IPS DF 19.7 (cell line): ENCODE measurements at regions not wholly inside any gene's neighbourhood (a gene's known extent, or its start where the extent isn't known, plus 50 kb on each side); places are given as distances from the start of the nearest gene placed in this dataset.

ENCODE experiments used
- DNase-seq: peaks from one replicate; pipeline ENCODE4 v3.0.0-alpha.2; 2013; ENCODE audit warnings: low read depth, low spot score

DNA sequence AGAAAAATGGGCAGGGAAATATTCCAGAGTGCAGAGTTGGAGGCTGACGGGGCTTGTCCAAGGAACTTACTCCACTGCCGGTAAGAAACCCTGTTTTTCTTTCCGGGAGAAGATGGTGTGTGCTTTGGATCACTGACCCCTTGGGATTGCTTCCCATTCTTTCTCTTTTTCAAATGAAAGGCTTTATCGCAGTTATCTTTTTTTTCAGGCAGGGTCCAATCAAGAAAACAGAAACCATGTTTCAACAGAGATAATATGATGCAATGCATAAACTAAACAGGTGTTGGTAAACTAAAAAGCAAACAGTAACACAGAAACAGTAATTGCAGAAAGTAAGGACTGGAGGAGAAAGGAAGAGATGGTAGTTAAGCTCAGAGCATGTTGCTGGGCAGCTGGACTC, 145.1 kb downstream of the LYPLAL1 start:
- DNase-seq = no peak

DNA sequence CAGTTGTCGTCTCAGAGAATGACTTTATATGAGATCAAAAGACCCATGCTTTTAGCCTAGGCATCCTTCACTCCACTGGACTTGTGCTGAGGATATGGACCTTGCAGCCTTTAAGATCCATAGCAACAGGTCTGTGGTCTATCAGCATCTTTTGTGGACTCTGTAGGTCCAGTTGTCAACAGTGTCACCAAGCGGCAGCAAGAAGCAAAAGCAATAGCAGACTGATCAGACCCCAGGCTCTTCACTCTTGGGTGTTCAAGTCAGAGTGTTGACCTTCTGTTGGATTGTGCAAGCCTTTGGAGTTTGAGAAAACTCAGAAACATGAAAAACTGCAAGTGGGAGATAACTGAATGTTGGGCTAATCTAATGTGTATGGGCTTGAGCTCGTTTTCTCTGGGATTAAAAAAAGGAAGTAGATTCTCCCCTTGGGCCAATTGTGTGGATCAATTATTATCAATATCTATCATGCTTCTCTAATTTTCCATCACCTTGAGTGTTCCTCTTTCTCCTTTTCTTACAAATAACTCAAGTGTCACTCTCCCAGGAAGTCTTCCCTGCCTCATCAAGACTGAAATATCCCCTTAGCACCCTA, 144.2 kb downstream of the LYPLAL1 start:
- DNase-seq = peak; percentile 56

DNA sequence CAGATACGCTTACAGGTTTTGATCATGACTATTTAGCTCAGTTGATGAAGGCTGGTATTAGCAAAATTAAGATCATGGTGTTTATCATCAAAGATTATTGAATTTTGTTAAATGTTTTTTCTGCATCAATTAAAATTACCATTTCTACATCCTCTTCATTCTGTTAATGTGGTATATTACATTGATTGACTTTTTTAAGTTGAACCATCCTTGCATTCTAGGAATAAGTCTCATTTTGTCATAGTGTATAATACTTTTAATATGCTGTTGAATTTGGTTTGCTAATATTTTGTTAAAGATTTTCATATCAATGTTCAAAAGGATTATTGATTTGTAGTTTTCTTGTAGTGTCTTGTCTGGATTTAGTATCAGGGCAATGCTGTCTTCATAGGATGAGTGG, 142.4 kb downstream of the LYPLAL1 start:
- DNase-seq = no peak

DNA sequence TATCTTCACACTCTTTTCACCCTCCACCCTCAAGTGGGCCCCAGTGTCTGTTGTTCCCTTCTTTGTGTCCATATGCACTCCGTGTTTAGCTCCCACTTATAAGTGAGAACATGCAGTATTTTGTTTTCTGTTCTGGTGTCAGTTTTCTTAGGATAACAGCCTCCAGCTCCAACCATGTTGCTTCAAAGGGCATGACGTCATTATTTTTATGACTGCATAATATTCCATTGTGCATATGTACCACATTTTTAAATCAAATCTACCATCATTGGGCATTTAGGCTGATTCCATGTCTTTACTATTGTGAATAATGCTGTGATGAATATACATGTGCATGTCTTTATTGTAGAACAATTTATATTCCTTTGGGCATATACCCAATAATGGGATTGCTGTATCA, 140.3 kb downstream of the LYPLAL1 start:
- no peak for DNase-seq

DNA sequence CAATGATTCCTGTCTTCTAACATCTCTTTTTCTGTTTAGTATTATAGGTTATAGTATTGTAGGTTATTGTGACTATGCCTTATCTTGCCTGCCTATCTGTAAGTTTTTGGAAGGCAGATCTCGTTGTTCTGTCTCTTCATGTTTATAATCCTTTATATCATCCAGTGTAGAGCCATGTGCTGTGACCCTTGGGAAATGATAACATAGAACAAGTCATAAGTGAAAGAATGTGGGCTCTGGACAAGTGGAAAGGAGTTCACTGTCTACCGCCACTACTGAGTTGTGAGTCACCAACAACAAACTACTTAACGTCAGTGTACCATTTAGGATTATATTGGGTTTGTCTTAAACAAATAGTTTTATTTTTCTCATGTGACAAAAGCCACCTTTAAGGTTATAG, 139.3 kb downstream of the LYPLAL1 start:
- no peak for DNase-seq

DNA sequence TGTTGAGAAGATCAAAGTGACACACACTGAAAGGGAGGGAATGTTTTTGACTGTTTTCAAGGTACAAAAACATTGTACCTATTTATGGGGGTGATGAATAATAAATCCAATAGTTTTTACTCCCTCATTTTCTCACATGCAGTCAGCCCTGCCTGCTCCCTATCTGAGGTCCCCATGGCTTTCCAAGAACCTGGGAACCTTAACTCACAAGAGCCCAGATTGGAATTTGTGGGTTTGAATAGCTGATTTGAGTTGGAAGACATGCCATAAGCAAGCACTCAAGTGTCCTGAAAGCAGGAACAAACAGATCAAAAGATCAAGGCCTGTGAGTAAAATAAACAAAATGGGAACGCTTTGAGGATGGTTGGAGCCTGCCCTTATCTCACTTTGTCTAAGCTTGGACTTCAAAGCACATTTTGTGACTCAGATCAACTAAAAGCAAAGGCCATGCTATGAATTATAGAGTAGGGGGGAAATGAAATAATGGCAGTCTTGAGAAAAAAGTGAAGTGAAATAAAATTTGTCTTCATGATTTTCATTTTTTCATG, 136.6 kb downstream of the LYPLAL1 start:
- no peak for DNase-seq

DNA sequence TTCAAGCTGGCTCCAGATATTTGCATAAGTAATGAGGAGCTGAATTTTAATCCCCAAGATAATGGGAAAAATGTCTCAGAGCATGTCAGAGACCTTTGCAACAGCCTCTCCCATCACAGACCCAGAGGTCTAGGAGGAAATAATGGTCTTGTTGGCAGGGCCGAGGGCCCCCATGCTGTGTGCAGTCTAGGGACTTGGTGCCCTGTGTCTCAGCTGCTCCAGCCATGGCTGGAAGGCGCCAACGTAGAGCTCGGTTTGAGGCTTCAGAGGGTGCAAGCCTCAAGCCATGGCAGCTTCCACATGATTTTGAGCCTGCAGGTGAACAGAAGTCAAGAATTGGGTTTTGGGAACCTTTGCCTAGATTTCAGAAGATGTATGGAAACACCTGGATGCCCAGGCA, 134.7 kb downstream of the LYPLAL1 start:
- DNase-seq = no peak

DNA sequence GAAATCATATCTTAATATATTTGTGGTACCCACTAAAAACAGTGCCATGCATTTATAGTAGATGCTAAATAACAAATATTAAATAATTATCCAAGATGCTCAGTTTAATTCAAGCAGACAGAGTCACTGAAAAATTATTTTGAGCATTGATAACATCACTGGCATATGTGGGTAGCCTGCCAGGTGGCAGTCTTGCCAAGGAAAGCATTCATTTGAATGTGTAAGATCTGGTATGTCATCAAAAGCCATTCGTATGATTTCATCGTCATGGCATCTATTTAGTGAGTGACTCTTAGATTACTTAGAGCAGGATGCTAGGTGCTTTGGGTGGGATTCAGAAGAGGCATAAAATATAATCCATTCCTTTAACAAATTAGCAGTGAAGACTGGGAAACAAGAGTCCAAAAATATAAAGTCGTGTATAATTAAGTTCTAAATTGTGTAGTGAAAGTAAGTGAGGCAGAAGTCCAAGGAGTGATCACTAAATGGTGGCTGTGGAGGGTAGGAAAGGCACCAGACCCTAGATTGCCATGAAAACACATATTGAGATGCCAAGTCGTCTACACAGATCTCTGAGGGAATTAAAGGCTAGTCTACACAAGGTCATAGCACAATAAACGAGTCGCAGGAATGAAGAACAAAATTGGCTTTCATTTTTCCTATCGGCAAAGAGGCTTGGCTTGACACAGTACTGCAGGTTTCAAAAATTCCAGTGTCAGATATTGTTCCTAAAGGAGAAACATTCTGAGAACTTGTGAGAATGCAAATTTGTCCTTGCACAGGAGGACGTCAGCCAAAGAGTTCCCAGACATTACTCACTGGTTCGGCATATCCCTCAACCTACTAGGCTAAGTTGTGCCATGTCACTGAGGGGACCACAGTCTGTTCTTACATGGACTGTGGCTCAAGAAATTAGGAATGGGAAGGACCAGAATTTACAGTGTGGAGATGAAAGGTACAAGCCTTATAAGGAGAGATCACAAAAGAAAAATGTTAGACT, 130.8 kb downstream of the LYPLAL1 start:
- no peak for DNase-seq

DNA sequence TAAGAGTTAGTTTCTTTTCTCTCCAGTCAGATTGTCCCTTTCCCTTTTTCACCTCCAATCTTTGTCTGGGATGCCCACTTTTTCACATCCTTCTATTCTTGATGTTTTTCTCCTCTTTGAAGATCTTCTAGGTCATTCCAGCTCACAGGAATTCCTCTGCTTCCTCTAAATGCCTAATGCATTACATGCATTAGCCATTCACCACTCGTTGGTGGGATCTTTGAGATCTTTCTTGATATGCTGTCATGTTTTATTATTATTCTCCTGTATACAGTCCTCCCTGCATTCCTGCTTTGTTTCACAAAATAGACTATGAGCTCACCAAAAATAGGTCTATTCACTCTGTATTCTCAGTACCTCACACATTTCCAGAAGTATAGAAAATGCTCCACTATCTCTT, 129.0 kb downstream of the LYPLAL1 start:
- DNase-seq = no peak

DNA sequence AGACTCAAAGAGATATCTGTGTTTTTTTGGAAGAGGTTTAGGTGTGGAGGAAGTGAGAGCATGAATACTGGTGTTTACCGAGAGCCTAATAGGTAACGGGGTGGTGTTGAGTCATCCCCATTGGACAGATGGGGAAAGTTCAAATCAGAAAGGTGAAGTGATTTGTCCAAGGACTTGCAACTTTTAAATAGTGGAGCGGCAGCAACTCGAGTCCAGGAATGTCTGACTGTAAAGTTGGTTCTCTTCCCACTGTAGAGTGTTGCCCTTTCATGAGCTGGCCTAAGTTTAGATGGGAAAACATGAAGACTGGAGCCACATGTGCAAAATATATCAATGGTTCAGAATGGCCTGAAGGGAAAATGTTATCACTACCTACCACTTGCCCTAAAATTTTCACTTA, 125.7 kb downstream of the LYPLAL1 start:
- DNase-seq = no peak

DNA sequence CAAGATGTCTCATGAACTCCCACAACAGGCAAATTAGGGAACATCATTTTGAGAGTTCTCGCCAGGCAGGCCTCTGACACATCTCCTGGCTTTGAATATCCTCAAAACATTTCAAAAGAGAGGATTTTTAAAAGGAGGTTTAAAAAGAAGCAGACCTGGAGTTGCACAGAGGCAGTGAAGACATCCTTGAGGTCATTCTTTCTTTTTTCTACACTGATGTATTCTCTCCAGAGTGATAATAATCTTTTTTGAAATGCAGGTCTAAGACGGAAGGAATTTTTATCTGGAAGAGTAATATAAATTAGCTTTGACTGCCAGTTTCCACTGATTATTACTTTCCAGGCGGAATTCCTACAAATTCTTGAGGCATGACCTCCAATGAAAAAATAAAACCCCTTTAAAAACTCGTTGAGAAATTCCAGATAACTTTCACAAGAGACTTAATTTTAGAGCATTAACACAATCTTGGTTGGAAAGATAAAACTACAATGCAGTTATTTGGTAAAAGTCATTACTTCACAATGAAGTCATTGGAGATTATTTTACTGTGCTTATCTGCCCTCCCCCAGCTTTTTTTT, 125.0 kb downstream of the LYPLAL1 start:
- DNase-seq = no peak

DNA sequence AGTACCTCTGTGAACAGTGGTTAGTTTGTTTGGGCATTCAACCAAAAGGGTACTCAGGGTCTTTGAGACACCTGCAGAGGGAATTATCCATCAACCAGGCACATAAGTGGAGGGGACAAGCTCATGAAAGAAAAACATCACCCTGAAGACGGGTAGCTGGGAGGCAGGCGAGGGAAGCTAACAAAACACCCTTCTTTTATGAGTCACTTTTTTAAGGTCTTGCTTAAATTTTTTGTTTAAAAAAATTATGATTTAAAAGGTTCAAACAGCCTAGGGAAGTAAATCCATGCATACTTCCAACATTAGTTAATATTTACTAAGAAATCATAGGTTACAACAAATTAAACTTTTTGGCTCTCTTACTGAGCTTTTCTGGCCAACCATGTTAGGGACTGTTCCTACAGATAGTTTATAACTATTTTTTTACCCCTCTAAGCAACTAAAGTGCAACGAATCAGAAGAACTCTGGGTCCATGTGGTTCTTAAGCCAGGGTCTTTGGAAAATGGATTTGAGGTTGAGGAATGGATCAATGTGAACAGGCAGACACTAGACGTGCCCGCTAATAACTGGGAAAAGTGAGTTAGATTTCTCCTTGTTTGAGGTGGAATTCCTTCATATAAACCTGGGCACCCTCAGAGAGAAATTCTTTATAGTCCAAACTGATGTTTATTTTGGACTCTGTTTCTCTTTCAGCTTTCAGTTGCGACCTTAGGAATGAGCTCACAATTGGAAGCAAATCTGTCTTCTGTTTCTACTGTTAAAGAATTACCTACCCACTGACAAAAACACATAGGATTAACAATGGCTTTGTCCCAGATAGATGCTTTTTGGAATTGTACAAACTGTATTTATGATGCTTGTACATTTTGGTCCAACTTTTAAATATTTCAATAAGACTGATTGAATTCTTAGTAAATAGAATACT, 123.0 kb downstream of the LYPLAL1 start:
- no peak for DNase-seq

DNA sequence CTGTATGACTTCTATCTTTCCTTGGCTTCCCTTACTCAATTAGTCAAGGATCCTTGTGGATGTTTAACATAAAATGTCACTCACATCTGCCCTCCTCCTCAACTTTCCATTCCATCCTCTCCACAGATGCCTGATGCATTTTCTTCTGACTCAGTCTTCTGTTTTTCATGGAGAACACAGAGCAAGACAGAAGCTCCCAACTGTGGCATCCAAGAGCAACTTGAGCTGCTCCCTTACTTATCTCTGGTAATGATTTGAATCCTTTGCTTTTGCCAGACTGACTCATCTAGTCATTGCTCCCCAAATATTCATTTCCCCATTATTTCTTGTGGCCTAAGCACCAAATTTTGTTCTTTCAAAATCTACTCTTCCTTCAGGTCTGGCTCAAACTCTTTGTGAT, 120.6 kb downstream of the LYPLAL1 start:
- no peak for DNase-seq

DNA sequence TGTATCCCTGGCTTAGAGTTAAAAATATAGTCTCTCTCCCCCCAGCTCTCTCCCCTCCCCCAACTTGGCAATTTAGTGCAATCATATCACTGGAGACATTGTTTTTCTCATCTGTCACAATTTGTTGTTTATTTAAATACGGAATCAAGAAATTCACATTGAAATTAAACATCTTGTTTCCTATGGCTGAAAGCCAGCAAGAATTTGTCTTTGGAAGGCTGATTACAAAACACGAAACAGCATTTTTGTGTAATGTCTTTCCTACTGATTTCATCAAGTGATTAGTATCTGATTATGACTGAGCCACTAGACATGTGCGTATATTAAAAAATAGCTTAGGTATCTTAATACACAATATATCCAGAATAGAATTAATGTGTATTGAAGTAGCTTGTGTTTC, 119.7 kb downstream of the LYPLAL1 start:
- no peak for DNase-seq

DNA sequence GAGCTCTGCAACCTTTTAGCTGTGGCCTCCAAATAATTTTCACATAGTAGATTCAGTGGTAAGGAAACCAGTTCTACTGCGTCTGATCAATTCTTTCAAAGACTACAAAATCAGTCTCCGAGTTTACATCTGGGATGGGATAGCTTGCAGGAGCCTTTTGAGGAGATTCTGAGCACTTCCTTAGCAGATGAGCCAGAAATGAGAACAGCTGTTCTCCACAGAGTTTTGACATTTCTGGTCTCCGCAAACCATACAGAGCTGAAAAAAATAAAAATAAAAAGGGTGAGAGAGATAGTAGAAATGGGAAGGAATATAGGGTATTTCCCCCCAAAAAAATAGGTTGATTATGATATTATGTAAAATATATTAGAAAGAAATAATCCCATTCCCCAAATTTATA, 119.3 kb downstream of the LYPLAL1 start:
- no peak for DNase-seq

DNA sequence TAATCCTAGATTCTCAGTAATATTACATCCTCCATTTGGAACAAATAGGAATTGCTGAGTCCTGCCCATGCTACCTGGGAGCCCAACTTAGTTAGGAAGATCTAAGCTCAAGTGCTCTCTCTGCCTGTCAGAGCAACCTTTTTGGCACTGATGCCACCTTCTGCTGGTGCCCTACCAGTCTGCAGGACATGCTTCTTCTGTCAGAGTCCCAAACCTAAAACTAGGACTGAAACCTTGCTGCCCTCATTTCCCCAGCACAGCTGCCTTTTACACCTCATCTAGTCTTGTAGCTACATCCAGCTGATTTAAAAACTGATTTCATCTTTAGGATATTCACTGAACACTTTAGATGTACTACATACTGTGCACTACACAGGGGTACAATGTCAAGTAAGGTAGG, 118.7 kb downstream of the LYPLAL1 start:
- no peak for DNase-seq

DNA sequence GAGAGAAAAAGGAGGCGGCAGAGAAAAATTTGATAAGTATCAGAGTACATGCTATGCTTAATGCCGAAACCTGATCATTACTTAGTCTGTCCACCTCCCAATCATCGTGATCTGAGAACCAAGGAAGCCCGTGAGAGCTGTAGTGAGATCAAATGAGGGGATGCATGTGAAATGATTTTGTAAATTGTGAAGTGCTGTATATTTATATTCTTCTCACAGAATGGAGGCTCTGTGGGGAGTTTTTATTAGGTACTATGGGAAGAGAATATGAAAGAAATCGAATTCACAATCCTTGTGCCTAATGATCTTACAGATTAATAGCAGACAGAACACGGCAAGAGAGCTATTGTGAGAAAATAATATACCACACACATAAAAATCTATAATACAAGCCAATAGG, 115.5 kb downstream of the LYPLAL1 start:
- no peak for DNase-seq

DNA sequence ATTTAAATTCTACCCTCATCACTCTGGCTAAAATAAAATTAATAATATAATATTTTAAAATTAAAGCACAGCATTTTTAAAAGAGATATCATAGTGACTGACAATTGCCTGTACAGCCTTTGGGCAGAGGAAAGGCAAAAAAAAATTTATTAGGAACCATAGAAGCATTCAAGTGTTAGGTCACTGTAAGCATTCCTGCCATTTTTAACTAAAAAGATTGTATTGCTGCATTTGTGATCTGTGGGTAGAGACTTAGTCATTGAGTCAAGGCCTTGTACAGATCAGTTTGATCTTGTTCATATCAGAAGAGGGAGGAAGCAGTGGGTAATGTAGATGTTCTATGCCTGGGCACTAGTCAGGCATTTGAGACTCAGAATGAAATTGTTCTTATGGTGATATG, 109.9 kb downstream of the LYPLAL1 start:
- no peak for DNase-seq

DNA sequence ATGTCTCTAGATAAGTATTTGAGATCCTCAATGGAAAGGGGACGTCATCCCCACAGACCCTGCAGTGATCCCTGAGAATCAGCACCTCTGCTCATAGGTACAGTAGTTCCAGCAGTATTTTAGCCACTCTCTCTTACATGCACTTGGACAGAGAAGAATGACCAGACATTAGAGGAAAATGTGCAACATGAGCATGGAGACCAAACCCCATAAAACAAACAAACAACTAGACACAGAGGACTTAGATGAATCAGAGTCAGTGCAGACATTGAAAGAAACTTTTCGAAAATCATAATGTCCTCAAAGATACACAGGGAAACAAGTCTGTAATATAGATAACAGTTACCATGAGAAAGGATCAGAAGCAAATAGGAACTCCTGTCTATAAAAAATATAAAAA, 108.2 kb downstream of the LYPLAL1 start:
- DNase-seq = no peak

DNA sequence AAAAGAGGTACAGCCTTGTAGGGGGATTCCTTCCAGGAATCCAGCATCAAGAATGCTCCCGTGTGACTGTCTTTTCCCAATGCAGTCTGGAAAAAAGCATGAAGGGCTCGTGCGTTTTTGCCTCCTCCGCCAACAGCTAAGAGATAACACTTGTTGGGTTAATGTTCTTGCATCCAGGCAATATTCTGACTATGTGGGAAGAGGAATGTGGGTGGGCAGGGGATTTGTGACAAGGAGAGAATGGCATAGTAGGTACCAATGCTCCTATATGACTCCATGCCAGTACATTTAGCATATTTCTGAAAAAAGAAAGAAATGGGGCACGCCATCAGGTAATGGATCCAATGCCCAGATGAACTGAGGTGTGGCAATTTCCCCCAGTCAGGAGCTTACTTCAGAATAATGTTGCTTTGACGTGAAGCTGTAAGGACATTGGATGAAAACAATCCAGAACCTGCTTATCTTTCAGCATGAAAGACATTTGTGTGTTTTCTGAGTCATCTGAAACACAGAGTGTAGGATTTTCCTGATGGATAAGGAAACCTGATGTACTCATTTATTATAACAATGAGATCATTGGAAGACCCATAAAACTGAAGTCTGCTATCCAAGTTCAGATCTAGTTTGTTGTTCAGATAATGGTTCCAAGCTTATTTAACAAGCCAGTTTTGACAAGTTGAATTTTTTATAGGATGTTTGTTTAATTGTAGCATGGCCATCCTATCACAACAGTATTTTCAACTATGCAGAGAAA, 105.5 kb downstream of the LYPLAL1 start:
- DNase-seq = no peak

DNA sequence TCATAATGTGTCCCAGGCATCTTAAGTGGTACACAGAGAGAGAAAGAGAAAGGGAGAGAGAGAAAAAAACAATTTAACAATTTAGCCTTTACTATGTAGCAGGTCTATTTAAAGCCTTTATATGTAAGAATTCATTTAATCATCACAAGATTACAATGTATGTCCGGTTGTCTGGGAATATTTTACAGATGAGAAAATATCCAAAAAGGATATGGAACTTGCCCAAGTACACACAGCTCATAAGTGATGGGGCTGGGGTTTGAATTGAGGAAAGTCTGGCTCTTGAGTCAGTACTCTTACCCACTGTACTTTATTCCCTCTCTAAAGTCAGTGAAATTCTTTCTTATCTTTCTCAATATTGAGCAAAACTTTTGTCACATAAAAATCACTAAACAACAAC, 104.6 kb downstream of the LYPLAL1 start:
- no peak for DNase-seq
